GM21737 (cell line): ENCODE measurements at regions not wholly inside any gene's neighbourhood (a gene's known extent, or its start where the extent isn't known, plus 50 kb on each side); places are given as distances from the start of the nearest gene placed in this dataset.
A peak's percentile ranks its signal among the peaks of the same experiment; 100 is the strongest.

Source experiments
- ATAC-seq: cut with Tn5 transposase; IDR thresholded peaks from one replicate; pipeline ENCODE4 v1.9.1; 2021; ENCODE audit warnings: mild to moderate bottlenecking, moderate library complexity; ENCODE audit not compliant: unreplicated experiment

DNA sequence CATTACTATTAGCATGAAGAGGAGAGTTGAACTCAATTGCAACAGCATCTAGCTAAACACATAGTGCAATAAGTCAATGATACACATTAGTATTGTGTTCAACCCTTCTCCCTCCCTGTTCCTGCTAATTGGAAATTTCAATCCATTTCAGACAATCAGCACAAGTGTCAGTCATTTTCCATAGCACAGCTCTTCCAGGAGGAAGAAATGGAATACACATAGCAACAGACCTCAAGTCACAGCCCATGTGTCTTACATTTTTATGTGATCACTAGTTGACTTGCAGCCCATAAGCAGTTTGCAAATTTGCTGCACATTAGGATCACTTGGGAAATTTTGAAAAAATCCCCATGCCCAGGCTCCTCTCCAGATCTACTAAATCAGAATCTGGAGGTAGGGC is 636.9 kb downstream of the TLE4 start:
- no peak for ATAC-seq

DNA sequence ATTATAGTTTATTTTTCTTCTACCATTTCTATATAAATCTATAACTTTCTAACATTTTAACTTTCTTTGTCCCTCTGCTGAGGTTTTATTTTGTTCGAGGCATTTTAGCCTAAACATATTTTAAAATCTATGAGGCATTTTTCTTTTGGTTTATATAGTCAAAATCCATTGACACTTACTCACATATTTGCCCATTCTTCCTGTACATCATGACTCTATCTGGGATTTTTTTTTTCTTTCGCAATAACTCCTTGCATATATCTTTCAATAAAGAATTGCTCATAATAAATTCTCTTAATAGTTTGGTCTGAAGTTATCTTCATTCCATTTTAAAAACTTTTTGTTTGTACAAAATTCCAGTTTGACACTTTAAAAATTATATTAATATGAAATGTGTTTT is 632.3 kb downstream of the TLE4 start:
- ATAC-seq = no peak

DNA sequence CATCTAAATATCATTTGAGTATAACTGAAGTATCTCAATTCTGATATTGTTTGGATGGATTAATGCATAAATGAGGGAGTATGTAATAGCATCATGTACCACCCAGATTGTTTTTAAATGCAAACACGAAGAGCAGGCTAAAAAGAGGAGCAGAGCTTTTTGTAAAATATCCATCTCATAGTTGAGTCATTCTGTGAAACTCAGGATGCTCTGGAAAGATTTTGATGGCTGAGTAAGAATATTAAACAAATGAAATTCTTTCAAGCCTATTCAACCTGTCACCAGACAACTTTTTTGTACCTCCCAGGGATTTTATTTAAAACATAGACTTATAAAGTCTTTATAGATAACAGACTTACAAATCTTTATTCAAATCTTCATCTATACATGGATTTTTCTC is 625.9 kb downstream of the TLE4 start:
- ATAC-seq = no peak

DNA sequence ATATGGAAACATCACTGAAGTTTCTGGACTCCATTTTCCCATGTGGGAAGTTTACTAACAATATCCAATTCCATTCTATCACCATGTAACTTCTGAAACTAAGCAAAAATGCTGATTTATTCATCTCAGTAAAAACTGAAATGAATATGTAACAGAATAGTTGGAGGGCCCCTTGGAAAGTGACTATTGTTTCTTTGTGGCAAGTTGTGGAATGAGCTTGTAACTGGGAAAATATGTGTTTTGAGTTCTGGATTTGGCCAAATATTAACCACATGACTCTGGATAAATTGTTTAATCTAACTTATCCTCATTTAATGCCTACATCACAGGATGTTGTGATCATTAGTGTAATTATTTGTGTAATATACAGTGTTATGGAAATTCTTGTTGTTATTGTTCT is 619.3 kb downstream of the TLE4 start:
- no peak for ATAC-seq

DNA sequence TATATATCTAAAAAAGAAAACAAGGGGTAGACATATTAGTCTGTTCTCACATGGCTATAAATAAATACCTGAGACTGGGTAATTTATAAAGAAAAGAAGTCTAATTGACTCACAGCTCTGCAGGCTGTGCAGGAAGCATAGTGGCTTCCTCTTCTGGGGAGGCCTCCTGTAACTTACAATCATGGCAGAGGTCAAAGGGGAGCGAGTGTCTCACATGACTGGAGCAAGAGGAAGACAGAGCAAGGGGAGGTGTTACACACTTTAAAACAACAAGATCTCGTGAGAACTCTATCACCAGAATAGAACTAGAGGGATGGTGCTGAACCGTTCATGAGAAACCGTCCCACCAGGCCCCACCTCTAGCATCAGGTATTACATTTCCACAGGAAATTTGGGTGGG is 616.8 kb downstream of the TLE4 start:
- ATAC-seq = no peak

DNA sequence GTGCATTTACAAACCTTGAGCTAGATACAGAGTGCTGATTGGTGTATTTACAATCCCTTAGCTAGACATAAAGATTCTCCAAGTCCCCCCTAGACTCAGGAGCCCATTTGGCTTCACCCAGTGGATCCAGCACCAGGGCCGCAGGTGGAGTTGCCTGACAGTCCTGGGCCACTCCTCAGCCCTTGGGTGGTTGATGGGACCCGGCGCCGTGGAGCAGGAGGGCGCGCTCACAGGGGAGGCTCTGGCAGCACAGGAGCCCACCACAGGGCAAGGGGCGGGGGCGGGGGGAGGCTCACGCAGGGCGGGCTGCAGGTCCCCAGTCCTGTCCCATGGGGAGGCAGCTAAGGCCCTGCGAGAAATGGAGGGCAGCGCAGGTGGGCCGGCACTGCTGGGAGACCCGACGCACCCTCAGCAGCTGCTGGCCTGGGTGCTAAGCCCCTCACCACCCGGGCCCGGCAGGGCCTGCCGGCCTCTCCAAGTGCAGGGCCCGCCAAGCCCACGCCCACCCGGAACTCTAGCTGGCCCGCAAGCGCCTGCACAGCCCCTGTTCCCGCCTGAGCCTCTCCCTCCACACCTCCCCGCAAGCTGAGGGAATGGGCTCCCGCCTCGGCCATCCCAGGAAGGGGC is 613.5 kb downstream of the TLE4 start:
- ATAC-seq = no peak

DNA sequence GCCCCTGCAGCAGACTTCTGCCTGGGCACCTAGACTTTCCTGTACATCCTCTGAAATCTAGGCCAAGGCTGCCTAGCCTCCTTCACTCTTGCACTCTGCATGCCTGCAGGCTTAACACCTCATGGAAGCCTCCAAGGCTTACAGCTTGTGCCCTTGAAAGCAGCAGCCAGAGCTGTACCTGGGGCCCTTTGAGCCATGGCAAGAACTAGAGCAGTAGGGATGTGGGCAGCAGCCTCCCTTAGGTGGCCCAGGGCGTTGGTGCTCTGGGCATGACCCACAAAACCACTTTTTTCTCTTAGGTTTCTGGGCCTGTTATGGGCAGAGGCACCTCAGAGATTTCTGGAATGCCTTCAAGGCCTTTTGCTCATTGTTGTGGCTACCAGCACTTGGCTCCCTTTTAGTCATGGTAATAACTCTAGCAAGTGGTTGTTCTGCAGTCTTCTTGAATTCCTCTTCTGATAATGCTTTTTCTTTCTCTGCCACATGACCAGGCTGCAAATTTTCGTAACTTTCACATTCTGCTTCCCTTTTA is 606.2 kb downstream of the TLE4 start:
- ATAC-seq = no peak

DNA sequence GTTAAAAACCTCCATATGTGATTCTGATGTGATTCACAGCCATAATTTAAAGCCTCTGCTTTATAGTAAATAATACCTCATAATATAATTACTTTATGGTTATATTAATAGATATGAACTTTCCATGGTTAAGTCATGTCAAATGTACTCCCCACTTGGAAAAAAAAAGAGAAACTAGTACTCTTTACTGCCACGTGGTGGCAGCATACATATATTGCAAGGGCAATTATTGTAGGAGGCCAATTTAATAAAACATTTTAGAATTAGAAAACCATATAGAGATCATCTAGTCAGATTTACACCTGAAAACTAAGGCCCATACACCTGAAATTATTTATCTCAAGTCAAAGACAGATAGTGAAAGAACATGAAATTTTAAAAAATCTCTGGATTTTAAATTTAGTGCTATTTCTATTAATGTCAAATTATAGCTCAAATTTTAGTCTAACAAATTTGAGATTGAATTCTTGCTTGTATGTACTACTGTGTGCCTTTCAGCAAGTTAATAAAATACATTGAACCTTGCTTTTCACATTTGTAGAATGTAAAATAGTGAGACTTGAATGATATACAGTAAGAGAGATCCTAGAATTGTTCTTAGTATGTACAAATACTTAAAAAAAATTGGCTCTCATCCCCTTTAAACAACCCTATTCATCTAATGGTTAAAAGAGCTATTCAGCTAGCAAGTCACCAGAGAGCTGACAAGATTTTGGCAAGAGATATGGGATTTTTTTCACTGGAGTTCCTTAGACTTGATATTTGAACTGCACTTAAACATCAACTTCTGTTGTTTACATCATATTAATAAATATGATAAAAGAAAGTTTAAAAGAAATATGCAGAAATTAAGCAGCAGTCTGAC is 603.8 kb downstream of the TLE4 start:
- no peak for ATAC-seq

DNA sequence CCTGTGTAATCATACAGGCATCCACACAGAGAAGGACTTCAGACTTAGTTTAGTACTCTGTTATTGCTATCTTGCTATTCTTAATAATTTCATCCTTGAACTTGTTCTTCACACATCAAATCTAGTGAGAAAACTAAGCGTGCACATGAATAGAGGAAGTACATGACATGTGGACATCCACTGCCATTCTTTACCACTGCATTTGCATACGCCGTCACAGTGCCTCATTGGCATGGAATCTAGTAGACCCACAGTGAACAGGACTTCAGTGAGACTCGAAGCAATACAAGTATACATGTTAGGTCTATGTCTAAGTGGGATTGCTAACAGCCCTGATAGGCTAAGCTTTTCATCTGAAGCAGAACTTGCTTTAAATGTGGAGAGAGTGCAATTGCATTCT is 592.1 kb downstream of the TLE4 start:
- ATAC-seq = no peak

DNA sequence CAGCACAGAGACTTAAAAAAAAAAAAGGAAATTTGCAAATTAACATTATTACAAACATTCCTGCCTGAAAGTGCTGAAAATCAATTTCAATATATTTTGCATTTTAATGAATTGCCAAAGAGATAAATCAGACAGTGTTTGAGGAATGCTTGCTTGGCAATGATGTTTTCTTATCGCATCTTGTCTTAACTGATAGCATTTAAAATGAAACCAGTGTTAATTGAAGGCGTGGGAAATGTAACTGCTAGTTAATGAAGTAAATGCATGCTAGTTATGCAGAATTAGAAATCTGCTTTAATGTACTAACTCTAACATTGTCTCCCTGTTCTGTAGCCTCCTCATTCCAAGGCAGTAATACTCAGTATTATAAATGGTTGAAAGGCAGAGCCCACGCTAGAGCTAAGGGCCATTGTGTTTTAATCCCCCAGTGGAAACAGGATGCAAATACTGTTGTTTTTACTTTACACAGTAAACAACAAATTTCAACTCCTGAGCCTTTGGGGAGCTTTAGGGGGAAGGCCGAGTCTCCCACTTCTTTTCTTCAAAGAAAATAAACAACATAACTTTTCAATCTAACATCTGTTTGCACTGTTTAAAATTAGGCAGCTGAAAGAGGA is 586.9 kb downstream of the TLE4 start:
- no peak for ATAC-seq

DNA sequence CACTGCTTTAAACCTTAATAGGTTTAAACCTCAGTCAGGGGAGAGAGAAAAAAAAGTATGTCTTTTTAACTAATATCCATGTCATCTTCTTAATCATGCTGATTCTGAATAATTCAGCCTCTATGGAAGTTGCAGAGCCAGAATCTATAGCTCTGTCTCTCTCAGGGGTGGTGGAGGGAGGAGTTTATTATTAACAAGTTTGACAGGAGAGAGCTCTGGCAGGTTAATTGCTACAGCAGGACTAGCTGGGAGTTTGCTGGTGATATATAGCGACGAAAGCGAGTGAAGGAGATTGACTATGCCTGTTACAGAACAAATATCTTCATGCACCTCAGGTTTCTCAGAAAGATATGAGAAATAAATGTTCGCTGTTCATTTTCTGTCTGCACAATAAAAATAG is 586.4 kb downstream of the TLE4 start:
- ATAC-seq = no peak

DNA sequence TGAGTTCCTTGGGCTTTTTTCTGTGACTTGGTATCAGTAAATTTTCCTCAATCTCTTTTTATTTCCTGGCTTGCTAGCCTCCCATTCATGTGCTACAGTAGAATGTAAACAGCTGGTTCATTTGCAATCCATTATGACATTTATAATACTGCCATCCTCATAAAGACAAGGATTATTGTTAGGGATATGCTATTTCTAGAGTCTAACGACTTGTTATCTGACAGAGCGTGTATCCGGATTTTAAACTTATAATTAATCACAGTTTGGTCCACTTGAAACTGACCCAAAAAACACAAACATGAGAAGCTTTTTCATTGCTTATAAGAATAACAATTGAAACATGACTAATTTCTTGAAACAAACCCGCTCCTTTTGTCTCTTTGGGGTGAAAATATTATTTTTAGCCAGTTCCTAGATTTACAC is 585.8 kb downstream of the TLE4 start:
- ATAC-seq = no peak

DNA sequence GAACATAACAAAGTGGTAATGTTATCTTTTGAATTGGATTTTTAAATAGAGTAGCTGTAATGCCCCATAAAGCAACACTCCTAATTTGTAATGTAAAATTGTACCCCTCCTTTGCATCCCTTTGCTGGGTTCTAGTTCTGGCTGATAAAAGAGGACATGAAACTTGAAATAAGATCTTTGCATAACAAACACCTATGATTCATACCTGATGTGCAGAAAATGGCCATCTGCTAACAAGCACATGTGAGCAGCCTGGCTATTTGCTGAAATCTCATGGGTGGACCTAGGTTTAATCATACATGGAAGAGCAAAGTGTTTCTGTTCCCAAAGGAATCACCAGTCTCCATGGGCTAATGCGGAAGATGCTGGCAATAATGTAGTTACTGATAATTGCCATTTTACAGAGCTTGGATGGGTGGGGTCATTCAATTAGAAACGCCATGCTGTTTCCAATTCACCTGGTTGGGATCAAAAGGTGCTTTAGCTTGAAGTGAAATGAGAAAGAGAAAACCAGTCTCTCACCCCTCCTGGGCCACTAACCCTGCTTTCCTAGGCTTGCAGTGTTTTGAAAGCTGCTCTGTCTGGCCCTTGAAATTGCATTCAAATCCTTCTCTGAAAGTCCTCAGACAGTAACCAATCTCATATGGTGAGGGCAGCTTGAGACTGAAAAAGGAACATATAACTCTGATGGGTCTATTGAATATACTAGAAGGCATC is 585.1 kb downstream of the TLE4 start:
- no peak for ATAC-seq

DNA sequence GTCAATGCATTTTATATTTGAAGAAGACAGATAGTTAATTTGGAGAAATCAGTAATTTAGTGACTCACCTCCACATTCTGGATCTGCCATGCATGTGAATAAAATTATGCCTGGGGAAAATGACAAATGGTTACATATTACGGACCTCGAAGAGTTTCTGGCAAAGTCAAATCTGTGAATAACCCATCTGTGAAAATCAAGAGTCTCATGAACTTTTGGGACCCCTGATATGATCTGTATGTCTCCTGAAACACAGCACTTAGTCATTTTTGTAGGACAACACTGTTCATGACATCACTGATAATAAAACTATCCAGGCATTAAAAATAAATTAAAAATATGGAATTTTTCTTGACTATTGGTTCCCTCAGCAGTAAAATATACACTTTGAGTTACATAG is 584.5 kb downstream of the TLE4 start:
- no peak for ATAC-seq

DNA sequence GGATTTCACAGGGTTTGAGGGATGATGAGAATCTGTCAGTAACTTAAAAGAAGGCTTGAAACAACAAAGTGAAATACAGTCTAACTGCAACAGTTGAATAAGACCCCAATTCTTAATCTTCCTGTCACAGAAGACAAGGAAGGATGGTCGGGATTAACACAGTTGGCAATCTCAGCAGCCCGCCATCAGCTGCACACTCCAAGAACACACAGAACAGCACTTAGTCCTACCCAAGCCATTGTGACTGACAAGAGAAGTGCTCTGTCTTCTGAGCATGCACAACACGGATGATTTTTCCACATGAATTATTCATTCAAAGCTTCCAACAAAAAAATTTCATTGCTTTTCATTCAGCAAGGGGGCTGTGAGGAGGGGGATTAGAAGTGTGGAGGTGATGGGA is 576.1 kb downstream of the TLE4 start:
- no peak for ATAC-seq

DNA sequence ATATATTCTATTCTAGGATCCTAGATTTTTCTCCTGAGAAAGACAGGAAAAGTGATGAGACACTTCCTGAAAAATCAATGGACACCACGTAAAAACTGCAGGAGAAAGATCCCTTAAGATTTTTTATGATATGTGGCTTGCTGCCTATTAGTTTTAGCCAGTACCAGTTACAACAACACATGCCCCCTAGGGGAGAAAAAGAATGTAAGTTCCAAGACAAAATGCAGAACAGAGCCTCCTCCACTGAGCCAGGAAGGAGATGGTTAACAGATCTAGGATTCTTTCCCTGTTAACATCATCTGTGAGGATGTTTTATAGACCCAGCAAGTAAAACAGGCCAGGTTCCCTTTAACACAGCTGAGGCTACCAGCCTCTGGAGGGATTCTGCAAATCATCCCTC is 574.7 kb downstream of the TLE4 start:
- ATAC-seq = no peak

DNA sequence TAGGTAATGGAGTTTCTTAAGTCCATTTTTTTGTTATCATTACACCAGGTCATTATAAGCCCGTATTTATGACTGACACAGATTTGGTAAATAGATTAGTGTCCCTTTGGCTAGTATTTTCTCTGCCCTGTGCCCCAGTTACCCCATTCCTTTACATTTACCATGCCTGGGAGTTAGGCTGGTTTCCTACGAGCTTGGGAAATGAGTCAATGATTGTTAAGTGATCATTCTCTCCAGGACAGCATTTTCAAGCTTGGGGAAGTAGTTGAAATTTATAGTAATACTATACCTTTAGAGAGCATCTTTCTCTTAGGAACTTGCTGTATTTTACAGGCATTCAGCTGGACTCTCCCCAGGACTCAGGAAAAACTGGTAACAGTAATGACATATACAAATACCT is 573.1 kb downstream of the TLE4 start:
- ATAC-seq = no peak

DNA sequence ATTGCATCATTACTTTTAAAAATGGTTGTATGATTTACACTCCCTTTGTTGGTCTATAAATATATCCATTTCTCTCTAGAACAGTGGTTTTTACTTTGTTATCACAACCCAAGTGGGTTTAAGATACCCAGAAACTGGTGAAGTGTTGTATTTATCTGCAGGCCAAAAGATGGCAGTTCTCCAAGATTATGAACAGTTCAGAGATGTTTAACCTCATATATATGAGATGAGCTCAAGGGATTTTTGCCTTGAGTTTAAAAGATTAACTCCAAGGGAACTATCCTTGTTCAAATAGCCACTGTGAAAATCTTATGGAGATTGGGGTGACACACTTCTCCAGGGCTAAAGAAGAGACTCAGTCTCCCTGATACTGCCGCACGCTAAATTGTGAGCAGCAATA is 572.6 kb downstream of the TLE4 start:
- ATAC-seq = no peak

DNA sequence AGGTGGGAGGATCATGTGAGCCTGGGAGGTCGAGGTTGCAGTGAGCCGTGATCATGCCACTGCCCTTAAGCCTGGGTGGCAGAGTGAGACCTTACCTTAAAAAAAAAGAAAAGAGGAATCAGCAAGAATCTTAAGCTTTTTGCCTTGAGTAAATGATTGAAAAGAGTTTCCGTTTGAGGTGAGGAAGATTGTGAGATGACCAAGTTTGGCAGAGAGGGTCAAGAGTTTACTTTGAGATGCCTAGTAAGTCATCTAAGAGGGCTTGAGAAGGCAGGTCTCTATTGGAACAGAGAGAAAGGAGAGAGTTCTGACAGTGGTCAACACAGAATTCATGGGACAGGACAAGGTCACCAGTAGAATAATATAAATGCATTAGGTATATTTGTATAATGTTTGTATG is 572.1 kb downstream of the TLE4 start:
- peak; percentile 59 for ATAC-seq

DNA sequence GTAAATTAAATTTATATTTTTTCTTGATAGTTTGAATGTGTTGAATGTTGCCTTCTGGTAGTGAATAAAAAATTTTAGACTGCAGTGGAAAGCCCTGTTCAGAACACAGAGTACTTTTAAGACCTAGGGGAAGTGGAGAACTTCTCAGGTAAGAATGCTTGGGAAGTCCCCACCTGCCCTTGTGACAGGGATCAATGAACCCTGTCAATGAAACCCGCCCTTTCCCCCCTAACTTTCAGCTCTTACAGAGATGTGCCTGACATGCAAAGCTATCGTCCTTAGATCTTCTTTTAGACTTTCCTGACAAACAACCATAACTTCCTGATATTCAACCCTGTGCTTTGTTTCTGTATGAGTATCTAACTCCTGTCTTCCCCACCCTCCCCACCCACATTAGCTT is 562.7 kb downstream of the TLE4 start:
- ATAC-seq = peak; percentile 97

DNA sequence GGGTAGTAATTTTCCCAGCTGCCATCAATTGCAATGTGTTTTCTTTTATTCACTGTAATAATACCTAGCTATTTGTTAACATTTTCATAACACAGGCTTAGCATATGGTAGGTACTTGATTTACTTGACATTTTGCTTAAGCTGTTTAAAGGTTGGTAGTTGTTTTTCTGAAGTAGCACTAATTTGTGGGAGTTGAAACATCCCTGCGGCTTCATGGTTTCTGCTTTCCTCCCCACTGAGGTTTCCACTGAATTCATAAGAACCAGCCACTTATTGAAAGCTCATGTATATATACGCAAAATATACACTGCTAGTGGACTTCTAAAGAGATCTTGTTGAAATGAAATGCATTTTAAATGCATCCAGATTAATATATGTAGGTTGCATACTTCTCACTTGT is 559.9 kb downstream of the TLE4 start:
- no peak for ATAC-seq
